Mesothelial cell of epicardium (in vitro differentiated cells): ENCODE measurements at regions not wholly inside any gene's neighbourhood (a gene's known extent, or its start where the extent isn't known, plus 50 kb on each side); places are given as distances from the start of the nearest gene placed in this dataset.

Experiments
- DNase-seq, 2 experiments: peaks; one replicate each; pipeline ENCODE4 v3.0.0; 2021; ENCODE audit warnings: low spot score in 2 of 2; ENCODE audit not compliant: unreplicated experiment in 2 of 2
- H3K27ac Mint-ChIP-seq: 2 replicates; pipeline ENCODE4 v1.8.0; 2021; ENCODE audit warnings: mixed read lengths
- H3K27me3 Mint-ChIP-seq: 2 replicates; pipeline ENCODE4 v1.8.0; 2021; ENCODE audit warnings: low read depth, mixed read lengths
- H3K36me3 Mint-ChIP-seq: 2 replicates; pipeline ENCODE4 v1.8.0; 2021; ENCODE audit warnings: mixed read lengths
- H3K4me1 Mint-ChIP-seq: 2 replicates; pipeline ENCODE4 v1.8.0; 2021; ENCODE audit warnings: mixed read lengths
- H3K4me3 Mint-ChIP-seq: 2 replicates; pipeline ENCODE4 v1.8.0; 2021; ENCODE audit warnings: mild to moderate bottlenecking, moderate library complexity, mixed read lengths
- H3K9me3 Mint-ChIP-seq: 2 replicates; pipeline ENCODE4 v1.8.0; 2021; ENCODE audit warnings: mixed read lengths
- TF ChIP-seq, protein P1 (sequence below): fragments of 200-600 bp; sonication (generic); IDR thresholded peaks from one replicate; pipeline ENCODE4 v1.5.0; 2021; ENCODE audit warnings: antibody characterized with exemption; ENCODE audit not compliant: unreplicated experiment

DNA sequence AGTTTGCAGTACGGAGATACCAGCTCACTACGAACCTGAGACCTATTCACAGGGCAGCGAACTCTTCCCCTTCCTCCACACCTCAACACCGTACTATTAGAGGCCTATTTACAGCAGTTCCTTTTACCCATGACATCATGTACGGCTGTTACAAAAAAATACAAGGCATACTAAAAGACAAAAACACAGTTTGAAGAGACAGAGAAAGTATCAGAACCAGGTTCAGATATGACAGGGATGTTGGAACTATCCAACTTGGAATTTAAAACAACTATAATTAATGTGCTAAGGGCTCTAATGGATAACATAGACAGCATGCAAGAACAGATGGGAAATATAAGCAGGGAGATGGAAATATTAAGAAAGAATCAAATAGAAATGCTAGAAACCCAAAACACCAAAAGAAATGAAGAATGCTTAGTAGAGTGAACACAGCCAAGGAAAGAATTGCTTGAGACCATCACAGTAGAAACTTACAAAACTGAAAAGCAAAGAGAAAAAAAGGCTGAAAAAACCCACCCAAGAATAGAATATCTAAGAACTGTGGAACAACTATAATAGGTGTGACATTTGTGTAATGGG is 99.2 kb upstream of the ZNF521 start:
- no peak for DNase-seq
- Mint-ChIP-seq H3K27me3 (no peaks in the 10 kb centered on the region), H3K4me3 (no peak overlapping the region), H3K4me1 (peaks cover 16% of the 10 kb centered on the region), H3K36me3 (peaks cover 5% of the 10 kb centered on the region), H3K9me3 (peaks cover 31% of the 10 kb centered on the region), H3K27ac (no peak overlapping the region)
- TF ChIP-seq, protein P1, sequence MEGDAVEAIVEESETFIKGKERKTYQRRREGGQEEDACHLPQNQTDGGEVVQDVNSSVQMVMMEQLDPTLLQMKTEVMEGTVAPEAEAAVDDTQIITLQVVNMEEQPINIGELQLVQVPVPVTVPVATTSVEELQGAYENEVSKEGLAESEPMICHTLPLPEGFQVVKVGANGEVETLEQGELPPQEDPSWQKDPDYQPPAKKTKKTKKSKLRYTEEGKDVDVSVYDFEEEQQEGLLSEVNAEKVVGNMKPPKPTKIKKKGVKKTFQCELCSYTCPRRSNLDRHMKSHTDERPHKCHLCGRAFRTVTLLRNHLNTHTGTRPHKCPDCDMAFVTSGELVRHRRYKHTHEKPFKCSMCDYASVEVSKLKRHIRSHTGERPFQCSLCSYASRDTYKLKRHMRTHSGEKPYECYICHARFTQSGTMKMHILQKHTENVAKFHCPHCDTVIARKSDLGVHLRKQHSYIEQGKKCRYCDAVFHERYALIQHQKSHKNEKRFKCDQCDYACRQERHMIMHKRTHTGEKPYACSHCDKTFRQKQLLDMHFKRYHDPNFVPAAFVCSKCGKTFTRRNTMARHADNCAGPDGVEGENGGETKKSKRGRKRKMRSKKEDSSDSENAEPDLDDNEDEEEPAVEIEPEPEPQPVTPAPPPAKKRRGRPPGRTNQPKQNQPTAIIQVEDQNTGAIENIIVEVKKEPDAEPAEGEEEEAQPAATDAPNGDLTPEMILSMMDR: no peak

DNA sequence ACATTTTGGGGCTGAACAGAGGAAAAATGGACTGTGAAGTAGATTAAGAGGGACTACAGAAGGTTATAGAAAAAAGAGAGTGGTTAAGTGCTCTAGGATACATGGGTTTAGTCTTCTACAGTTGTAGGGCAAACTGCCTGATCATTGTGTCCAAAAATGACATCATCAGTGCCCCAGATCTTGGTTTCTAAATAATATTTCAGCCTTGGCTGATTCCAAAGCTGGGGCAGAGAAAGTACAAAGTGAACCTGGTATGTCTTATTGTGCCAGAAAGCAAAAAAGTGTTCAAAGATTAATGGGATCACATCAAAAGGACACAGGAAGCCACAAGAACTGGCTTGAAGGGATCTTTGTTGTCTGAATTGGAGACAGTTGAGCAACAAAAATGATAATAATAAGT is 97.1 kb upstream of the ZNF521 start:
- H3K4me3 Mint-ChIP-seq: no peak overlapping the region
- no peak overlapping the region for H3K27ac Mint-ChIP-seq
- no peak for DNase-seq
- no peaks in the 10 kb centered on the region for H3K27me3 Mint-ChIP-seq
- peaks cover 5% of the 10 kb centered on the region for H3K36me3 Mint-ChIP-seq
- peaks cover 31% of the 10 kb centered on the region for H3K9me3 Mint-ChIP-seq
- H3K4me1 Mint-ChIP-seq: peaks cover 5% of the 10 kb centered on the region
- TF ChIP-seq, protein P1: no peak

DNA sequence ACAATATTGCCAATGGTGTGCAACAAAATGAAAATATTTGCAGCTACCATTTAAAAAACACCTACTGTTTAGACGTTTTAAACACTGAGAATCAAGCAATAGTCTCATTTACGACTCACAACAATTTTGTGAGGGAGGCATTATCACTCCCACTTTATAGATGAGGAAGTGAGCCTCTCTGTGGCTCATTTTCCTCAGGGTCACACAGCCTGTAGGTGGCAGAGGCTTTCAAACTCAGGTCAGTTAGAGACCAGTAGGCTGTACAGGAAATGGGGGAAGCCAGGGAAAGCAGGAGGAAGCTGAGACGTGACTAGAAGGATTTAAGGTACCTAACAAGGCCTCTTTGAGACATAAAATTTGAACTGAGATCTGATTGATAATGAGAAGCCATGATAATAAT is 95.0 kb upstream of the ZNF521 start:
- H3K9me3 Mint-ChIP-seq: peaks cover 26% of the 10 kb centered on the region
- H3K4me1 Mint-ChIP-seq: no peaks in the 10 kb centered on the region
- H3K36me3 Mint-ChIP-seq: peaks cover 5% of the 10 kb centered on the region
- H3K27me3 Mint-ChIP-seq: no peaks in the 10 kb centered on the region
- no peak for DNase-seq
- H3K27ac Mint-ChIP-seq: no peak overlapping the region
- TF ChIP-seq, protein P1: no peak
- no peak overlapping the region for H3K4me3 Mint-ChIP-seq

DNA sequence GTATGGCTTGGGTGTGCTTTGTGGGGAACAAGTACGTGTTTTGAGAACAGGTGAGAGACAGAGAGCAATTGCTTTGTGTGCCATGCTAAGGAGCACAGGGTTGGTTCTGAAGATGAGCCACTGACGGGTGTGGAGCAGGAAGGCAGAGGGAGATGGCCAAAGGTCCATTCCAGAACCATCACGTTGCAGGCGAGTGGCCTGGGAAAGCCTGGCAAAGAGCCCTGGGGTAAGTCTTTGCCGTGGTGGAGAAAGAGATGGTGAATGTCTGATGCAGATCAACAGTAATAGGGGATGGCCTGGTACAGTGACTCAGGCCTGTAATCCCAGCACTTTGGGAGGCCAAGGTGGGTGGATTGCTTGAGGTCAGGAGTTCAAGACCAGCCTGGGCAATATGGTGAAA is 93.5 kb upstream of the ZNF521 start:
- TF ChIP-seq, protein P1: no peak
- Mint-ChIP-seq H3K36me3 (peaks cover 2% of the 10 kb centered on the region), H3K27ac (no peak overlapping the region), H3K4me1 (no peaks in the 10 kb centered on the region), H3K4me3 (no peak overlapping the region), H3K27me3 (no peaks in the 10 kb centered on the region), H3K9me3 (peaks cover 10% of the 10 kb centered on the region)
- DNase-seq: no peak

DNA sequence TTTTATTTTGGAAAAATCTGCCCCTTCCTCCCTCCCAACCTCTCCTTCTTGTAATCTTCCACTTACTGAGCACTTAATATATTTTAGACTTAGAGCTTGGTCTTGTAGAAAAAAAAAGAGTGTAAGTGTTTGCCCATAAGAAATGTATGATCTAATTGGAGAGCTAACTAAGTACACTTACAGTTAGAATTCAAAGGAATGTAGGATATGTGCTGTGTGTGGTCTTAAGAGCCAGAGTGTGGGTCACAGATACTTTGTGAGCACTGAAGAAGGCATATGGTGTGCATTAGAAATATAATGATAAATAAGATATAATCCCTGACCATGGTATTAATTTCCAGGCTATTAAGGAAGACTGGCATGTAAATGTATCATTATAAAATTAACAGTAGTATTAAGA is 91.8 kb upstream of the ZNF521 start:
- Mint-ChIP-seq H3K4me1 (no peaks in the 10 kb centered on the region), H3K36me3 (peaks cover 2% of the 10 kb centered on the region), H3K27ac (no peak overlapping the region), H3K4me3 (no peak overlapping the region), H3K9me3 (peaks cover 5% of the 10 kb centered on the region), H3K27me3 (no peaks in the 10 kb centered on the region)
- DNase-seq: no peak
- TF ChIP-seq, protein P1: no peak
